Mesendoderm (in vitro differentiated cells): ENCODE measurements at regions not wholly inside any gene's neighbourhood (a gene's known extent, or its start where the extent isn't known, plus 50 kb on each side); places are given as distances from the start of the nearest gene placed in this dataset.

ENCODE experiments used
- DNase-seq: peaks from one replicate; pipeline ENCODE4 v3.0.0; 2013
- H2AK5ac ChIP-seq: 2 replicates; pipeline ENCODE4 v1.6.1; 2013; ENCODE audit warnings: low read length, inconsistent platforms
- H2BK120ac ChIP-seq: 2 replicates; pipeline ENCODE4 v1.6.1; 2013; ENCODE audit warnings: low read depth, mild to moderate bottlenecking, low read length, moderate library complexity, mixed read lengths
- H2BK15ac ChIP-seq: replicated peaks from 2 replicates; pipeline ENCODE4 v1.6.1; 2013; ENCODE audit warnings: low read depth, mild to moderate bottlenecking, moderate library complexity
- H2BK5ac ChIP-seq: 2 replicates; pipeline ENCODE4 v1.6.1; 2013; ENCODE audit warnings: low read length, inconsistent platforms
- H3K18ac ChIP-seq: 2 replicates; pipeline ENCODE4 v1.6.1; 2013; ENCODE audit warnings: mild to moderate bottlenecking, low read length, mixed read lengths
- H3K23ac ChIP-seq: one replicate; pipeline ENCODE4 v1.6.1; 2013; ENCODE audit warnings: low read length
- H3K27ac ChIP-seq: 2 replicates; pipeline ENCODE4 v1.5.1; 2013; ENCODE audit warnings: low read depth, mild to moderate bottlenecking, inconsistent platforms, low read length, moderate library complexity
- H3K27me3 ChIP-seq: 2 replicates; pipeline ENCODE4 v1.6.1; 2013; ENCODE audit warnings: low read length, control low read depth, mild to moderate bottlenecking, inconsistent platforms; ENCODE audit not compliant: insufficient read depth, poor library complexity
- H3K36me3 ChIP-seq: 2 replicates; pipeline ENCODE4 v1.6.1; 2013; ENCODE audit warnings: low read length, inconsistent platforms; ENCODE audit not compliant: control insufficient read depth, insufficient read depth
- H3K4ac ChIP-seq: one replicate; pipeline ENCODE4 v1.6.1; 2013; ENCODE audit warnings: low read depth, mild to moderate bottlenecking, low read length, moderate library complexity
- H3K4me1 ChIP-seq: 2 replicates; pipeline ENCODE4 v1.6.1; 2013; ENCODE audit warnings: low read depth, low read length, inconsistent platforms; ENCODE audit not compliant: control insufficient read depth
- H3K4me2 ChIP-seq: 2 replicates; pipeline ENCODE4 v1.6.1; 2013; ENCODE audit warnings: low read length
- H3K4me3 ChIP-seq: 2 replicates; pipeline ENCODE4 v1.5.1; 2013; ENCODE audit warnings: mild to moderate bottlenecking, low read length
- H3K56ac ChIP-seq: one replicate; pipeline ENCODE4 v1.6.1; 2013; ENCODE audit warnings: low read length
- H3K79me1 ChIP-seq: 2 replicates; pipeline ENCODE4 v1.6.1; 2013; ENCODE audit warnings: low read length, inconsistent platforms
- H3K79me2 ChIP-seq: 2 replicates; pipeline ENCODE4 v1.6.1; 2013; ENCODE audit warnings: mild to moderate bottlenecking, low read length; ENCODE audit not compliant: control insufficient read depth, insufficient read depth
- H3K9ac ChIP-seq: 2 replicates; pipeline ENCODE4 v1.6.1; 2013; ENCODE audit warnings: low read length, inconsistent platforms
- H4K5ac ChIP-seq: one replicate; pipeline ENCODE4 v1.6.1; 2013; ENCODE audit warnings: low read length
- H4K8ac ChIP-seq: one replicate; pipeline ENCODE4 v1.6.1; 2013; ENCODE audit warnings: low read depth, mild to moderate bottlenecking, control low read depth, low read length, moderate library complexity
- WGBS: extraction: QIAGEN DNeasy Blood & Tissue Kit; methylation state at CpG from one replicate; pipeline ENCODE4 v1.1.7; 2013; ENCODE audit warnings: low lambda C conversion rate, missing lambda C conversion rate; ENCODE audit not compliant: insufficient coverage; ENCODE audit errors: extremely low coverage; 5-methylcytosine and 5-hydroxymethylcytosine counted together

GRCh38 chr15:35723852-35724251 lies 177.9 kb upstream of the DPH6 start:
- Histone ChIP-seq H3K18ac (no peak overlapping the region), H3K79me2 (no peaks in the 10 kb centered on the region), H3K79me1 (no peaks in the 10 kb centered on the region), H3K4me1 (no peaks in the 10 kb centered on the region), H2AK5ac (no peak overlapping the region), H2BK5ac (no peak overlapping the region), H3K56ac (no peak overlapping the region), H2BK15ac (no peak overlapping the region), H3K4me2 (no peak overlapping the region), H3K36me3 (no peaks in the 10 kb centered on the region), H3K4me3 (no peak overlapping the region), H3K27me3 (no peaks in the 10 kb centered on the region), H3K23ac (no peak overlapping the region), H3K4ac (no peak overlapping the region), H3K27ac (no peak overlapping the region), H4K5ac (no peak overlapping the region), H3K9ac (no peak overlapping the region), H4K8ac (no peak overlapping the region), H2BK120ac (no peak overlapping the region)
- DNase-seq: no peak
- no CpG with 5 or more reads among the region's 4 CpGs for WGBS

- H4K8ac ChIP-seq: no peak overlapping the region
- no peak overlapping the region for H3K4me3 ChIP-seq
- no peak overlapping the region for H3K4me2 ChIP-seq
- no peak overlapping the region for H4K5ac ChIP-seq
- no peak overlapping the region for H3K56ac ChIP-seq
- no peaks in the 10 kb centered on the region for H3K36me3 ChIP-seq
- H3K27me3 ChIP-seq: no peaks in the 10 kb centered on the region
- no peak overlapping the region for H3K27ac ChIP-seq
- no peak overlapping the region for H3K4ac ChIP-seq
- no peak overlapping the region for H3K23ac ChIP-seq
- no peaks in the 10 kb centered on the region for H3K4me1 ChIP-seq
- no peak overlapping the region for H3K18ac ChIP-seq
- H3K9ac ChIP-seq: no peak overlapping the region
- H2BK120ac ChIP-seq: no peak overlapping the region
- H2BK15ac ChIP-seq: no peak overlapping the region
- H3K79me1 ChIP-seq: no peaks in the 10 kb centered on the region
- no peak overlapping the region for H2AK5ac ChIP-seq
- H2BK5ac ChIP-seq: no peak overlapping the region
- no peak for DNase-seq
- no peaks in the 10 kb centered on the region for H3K79me2 ChIP-seq
Measured at GRCh38 chr15:35724626-35725025, 178.7 kb upstream of the DPH6 start.

GRCh38 chr15:35725353-35725752 lies 179.4 kb upstream of the DPH6 start:
- Histone ChIP-seq H3K4me1 (no peaks in the 10 kb centered on the region), H3K36me3 (no peaks in the 10 kb centered on the region), H3K4me3 (no peak overlapping the region), H3K18ac (no peak overlapping the region), H3K79me2 (no peaks in the 10 kb centered on the region), H2BK120ac (no peak overlapping the region), H2BK5ac (no peak overlapping the region), H3K56ac (no peak overlapping the region), H4K5ac (no peak overlapping the region), H4K8ac (no peak overlapping the region), H2BK15ac (no peak overlapping the region), H3K79me1 (no peaks in the 10 kb centered on the region), H3K9ac (no peak overlapping the region), H3K4ac (no peak overlapping the region), H2AK5ac (no peak overlapping the region), H3K27me3 (no peaks in the 10 kb centered on the region), H3K23ac (no peak overlapping the region), H3K4me2 (no peak overlapping the region), H3K27ac (no peak overlapping the region)
- no peak for DNase-seq
- WGBS: no CpG with 5 or more reads among the region's 3 CpGs

- H3K79me1 ChIP-seq: no peaks in the 10 kb centered on the region
- no peak overlapping the region for H3K23ac ChIP-seq
- no peak overlapping the region for H2BK5ac ChIP-seq
- H2BK120ac ChIP-seq: no peak overlapping the region
- no peaks in the 10 kb centered on the region for H3K79me2 ChIP-seq
- no peak overlapping the region for H3K9ac ChIP-seq
- H3K18ac ChIP-seq: no peak overlapping the region
- WGBS: no CpG with 5 or more reads among the region's 9 CpGs
- H3K36me3 ChIP-seq: no peaks in the 10 kb centered on the region
- H3K4me3 ChIP-seq: no peak overlapping the region
- no peaks in the 10 kb centered on the region for H3K27me3 ChIP-seq
- no peak overlapping the region for H2BK15ac ChIP-seq
- no peak overlapping the region for H3K27ac ChIP-seq
- H3K4me1 ChIP-seq: no peaks in the 10 kb centered on the region
- H3K56ac ChIP-seq: no peak overlapping the region
- H2AK5ac ChIP-seq: no peak overlapping the region
- no peak overlapping the region for H3K4me2 ChIP-seq
- no peak overlapping the region for H3K4ac ChIP-seq
- H4K5ac ChIP-seq: no peak overlapping the region
- no peak for DNase-seq
- no peak overlapping the region for H4K8ac ChIP-seq
Measured at GRCh38 chr15:35727627-35728026, 181.7 kb upstream of the DPH6 start.

- Histone ChIP-seq H3K79me1 (no peaks in the 10 kb centered on the region), H3K27me3 (no peaks in the 10 kb centered on the region), H2AK5ac (no peak overlapping the region), H3K4me1 (no peaks in the 10 kb centered on the region), H2BK5ac (no peak overlapping the region), H2BK120ac (no peak overlapping the region), H4K5ac (no peak overlapping the region), H4K8ac (no peak overlapping the region), H3K18ac (no peak overlapping the region), H3K36me3 (no peaks in the 10 kb centered on the region), H3K9ac (no peak overlapping the region), H3K23ac (no peak overlapping the region), H3K4me2 (no peak overlapping the region), H3K27ac (no peak overlapping the region), H3K56ac (no peak overlapping the region), H3K4ac (no peak overlapping the region), H3K4me3 (no peak overlapping the region), H2BK15ac (no peak overlapping the region), H3K79me2 (no peaks in the 10 kb centered on the region)
- DNase-seq: peak; percentile 30
- no CpG with 5 or more reads among the region's 2 CpGs for WGBS
Measured at GRCh38 chr15:35728219-35728940, 182.4 kb upstream of the DPH6 start.

GRCh38 chr15:35736150-35736549 lies 190.2 kb upstream of the DPH6 start:
- no peak overlapping the region for H2BK5ac ChIP-seq
- no peak overlapping the region for H3K4me3 ChIP-seq
- H3K4me2 ChIP-seq: no peak overlapping the region
- H3K4me1 ChIP-seq: no peaks in the 10 kb centered on the region
- H2BK120ac ChIP-seq: no peak overlapping the region
- H2BK15ac ChIP-seq: no peak overlapping the region
- no peaks in the 10 kb centered on the region for H3K27me3 ChIP-seq
- no peak for DNase-seq
- H4K8ac ChIP-seq: no peak overlapping the region
- no peak overlapping the region for H4K5ac ChIP-seq
- H3K79me2 ChIP-seq: no peaks in the 10 kb centered on the region
- no CpG with 5 or more reads among the region's 2 CpGs for WGBS
- H3K9ac ChIP-seq: no peak overlapping the region
- no peaks in the 10 kb centered on the region for H3K79me1 ChIP-seq
- H3K4ac ChIP-seq: no peak overlapping the region
- H2AK5ac ChIP-seq: no peak overlapping the region
- H3K27ac ChIP-seq: no peak overlapping the region
- H3K56ac ChIP-seq: no peak overlapping the region
- no peak overlapping the region for H3K23ac ChIP-seq
- no peaks in the 10 kb centered on the region for H3K36me3 ChIP-seq
- no peak overlapping the region for H3K18ac ChIP-seq
